RPMI8226 (cell line): ENCODE measurements at regions not wholly inside any gene's neighbourhood (a gene's known extent, or its start where the extent isn't known, plus 50 kb on each side); places are given as distances from the start of the nearest gene placed in this dataset.
"Not testable (repeated sequence)": the region's sequence is repeated elsewhere in the genome, so short reads cannot be mapped to it uniquely, and the experiment has no call there.

Experiments used
- DNase-seq: peaks from one replicate; pipeline ENCODE4 v3.0.0-alpha.2; 2015

DNA sequence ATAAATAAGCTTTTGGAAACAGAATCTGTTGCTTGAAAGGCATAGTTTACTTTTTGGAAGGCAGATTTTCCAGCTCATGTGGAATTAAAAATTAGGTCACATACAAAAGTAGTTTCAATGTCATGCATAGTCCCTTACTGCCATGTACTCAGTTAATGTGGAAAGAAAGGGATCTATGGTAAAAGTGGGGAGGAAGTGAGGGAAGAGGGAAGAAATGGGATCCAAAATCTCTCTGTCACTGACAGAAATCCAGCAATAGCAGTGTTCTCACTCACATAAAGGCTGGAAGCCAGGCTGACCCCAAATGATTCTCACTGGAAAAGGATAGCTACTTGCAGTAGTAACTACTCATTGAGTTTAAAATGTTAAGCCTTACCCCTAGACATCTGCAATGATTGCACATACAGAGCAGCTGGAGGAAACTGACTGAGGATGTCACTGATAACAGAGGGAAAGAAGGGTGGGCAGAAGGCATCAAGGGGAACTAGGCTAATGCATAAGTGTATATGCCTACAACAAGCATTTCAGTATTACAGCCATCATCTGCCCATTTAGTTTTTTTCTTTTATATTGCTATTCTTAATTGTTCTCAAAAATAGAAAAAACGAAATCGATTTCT, 445.6 kb downstream of the FAT4 start:
- no peak for DNase-seq

GRCh38 chr4:125760956-125761355, 446.2 kb downstream of the FAT4 start:
- DNase-seq = no peak

- DNase-seq = no peak
Observed at GRCh38 chr4:125762537-125762936, 447.8 kb downstream of the FAT4 start.

- DNase-seq = no peak
Observed at GRCh38 chr4:125765941-125766340, 451.2 kb downstream of the FAT4 start.

DNA sequence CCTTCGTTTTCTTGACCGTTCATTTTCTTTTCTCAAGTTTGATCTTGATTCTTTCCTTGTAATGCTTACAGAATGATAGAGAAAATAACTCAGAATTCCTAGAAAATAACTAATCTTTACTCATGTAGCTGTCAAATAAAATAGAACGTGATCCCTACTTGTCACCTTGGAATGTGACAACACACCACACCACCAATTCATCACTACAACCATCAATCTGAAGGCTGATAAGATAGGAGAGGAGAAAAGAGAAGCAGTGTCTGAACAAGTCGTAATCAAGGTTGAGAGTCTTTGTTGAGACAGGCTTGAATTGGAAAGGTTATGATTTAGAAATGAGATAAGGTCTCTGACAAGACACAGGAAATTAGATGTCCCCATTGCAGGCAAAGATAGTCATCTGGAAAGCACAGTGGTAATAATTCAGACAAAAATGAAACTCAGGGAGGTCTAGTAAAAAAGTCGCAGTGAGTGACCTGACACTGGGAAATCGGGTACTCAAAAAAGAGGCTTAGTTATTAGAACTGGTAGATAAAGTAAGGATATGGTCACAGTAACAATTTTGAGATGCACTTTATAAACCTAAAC, 456.2 kb downstream of the FAT4 start:
- no peak for DNase-seq

GRCh38 chr4:125772680-125773079, 457.9 kb downstream of the FAT4 start:
- no peak for DNase-seq

- no peak for DNase-seq
Observed at GRCh38 chr4:125773502-125773901, 458.7 kb downstream of the FAT4 start.

GRCh38 chr4:125773931-125774330, 459.2 kb downstream of the FAT4 start:
- no peak for DNase-seq

- no peak for DNase-seq
Observed at GRCh38 chr4:125776146-125776545, 461.4 kb downstream of the FAT4 start.

DNA sequence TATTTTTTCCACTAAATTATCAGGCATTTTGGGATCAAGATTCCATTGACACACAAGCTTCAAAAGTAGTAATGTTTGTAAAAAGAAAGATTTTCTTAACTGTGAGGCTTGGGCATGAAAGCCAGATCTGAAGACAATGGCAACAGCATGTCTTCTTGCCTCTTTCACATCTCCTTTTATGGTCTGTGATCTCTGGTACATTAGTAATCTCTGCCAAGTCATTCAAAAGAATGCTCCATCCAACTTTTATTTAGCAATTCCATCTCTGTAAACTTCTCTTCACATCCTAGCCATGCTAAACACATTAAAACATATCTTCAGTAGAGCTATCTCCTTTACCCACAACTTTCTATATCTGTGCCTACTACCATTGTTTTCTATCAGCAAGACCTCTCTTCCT, 465.4 kb downstream of the FAT4 start:
- no peak for DNase-seq

GRCh38 chr4:125780747-125781146, 466.0 kb downstream of the FAT4 start:
- no peak for DNase-seq

- no peak for DNase-seq
Observed at GRCh38 chr4:125781651-125782050, 466.9 kb downstream of the FAT4 start.

DNA sequence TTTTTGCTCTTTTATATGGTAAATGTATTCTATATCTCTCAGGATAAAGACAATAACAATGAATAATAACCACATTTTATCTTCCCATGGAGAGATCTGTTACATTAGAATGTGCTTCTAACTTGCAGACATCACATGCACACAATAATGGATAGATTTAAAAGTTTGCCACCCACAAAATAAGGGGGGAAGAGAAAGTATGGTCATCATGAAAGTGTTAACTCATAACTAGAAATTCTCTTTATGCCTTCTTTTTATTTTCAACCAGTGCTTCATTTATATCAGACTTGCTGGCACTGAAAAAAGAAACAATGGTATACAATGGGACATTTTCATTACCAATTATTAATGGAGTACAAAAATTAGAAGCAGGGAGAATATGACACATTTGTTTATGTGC, 470.0 kb downstream of the FAT4 start:
- no peak for DNase-seq

DNA sequence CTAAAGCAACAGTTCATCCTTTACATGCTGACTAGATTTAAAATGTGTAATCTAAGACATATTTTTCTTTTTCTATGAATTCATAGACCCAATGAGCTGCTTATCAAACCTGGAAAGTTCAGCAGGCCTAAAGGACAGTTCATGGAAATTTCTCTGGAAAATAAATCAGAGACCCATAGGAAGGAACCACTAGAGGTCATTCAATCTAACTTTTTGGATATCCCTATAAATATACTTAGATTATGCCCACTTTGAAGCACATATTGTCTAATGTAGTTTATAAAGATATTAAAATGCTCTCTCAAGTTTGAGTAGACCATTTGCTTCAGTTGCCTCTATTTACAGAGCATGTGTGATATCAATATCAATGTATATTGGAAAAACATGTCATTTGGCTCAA, 473.0 kb downstream of the FAT4 start:
- DNase-seq = no peak

- DNase-seq = no peak
Observed at GRCh38 chr4:125789023-125789422, 474.3 kb downstream of the FAT4 start.

DNA sequence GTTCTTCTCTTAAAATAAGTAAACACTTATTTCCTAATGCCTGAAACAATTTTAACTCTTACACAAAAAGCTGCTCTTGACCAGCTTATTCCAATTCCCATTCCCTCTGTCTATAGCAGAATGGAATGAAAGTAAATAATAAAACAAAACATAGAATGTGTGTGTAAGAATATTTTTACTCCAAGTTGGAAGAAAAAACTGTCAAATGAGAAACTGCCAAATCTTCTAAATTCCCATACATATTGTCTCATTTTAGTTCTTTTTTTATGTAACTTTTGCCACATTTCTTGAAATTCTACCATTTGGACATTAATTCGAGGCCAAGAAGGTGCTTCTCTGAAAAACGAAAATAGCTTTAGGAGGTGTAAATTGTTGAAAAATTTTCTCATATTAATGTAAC, 477.1 kb downstream of the FAT4 start:
- no peak for DNase-seq

- no peak for DNase-seq
Observed at GRCh38 chr4:125794989-125795388, 480.2 kb downstream of the FAT4 start.

GRCh38 chr4:125796138-125796537, 481.4 kb downstream of the FAT4 start:
- no peak for DNase-seq

- DNase-seq = not testable (repeated sequence)
Observed at GRCh38 chr4:125797621-125798020, 482.9 kb downstream of the FAT4 start.

GRCh38 chr4:125801373-125801772, 486.6 kb downstream of the FAT4 start:
- DNase-seq = no peak

DNA sequence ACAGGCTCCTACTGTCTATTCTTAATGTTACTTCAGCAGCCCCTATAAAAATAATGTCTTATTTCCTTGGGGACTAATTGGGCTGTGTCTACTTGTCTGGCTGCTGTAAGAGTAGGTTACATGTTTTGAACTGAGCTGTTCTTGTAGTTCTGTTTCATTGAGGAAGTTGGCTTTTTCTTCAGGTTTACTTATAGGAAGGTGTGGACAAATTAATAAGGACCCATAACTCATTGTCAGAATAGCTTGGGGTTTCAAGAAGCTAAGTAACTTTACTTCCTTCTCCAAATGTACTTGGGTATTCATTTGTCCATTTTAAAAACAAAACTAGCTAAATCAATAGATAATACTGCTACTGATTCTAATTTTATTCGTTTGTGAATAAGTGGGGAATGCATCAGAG, 487.2 kb downstream of the FAT4 start:
- no peak for DNase-seq

- DNase-seq = no peak
Observed at GRCh38 chr4:125808022-125808421, 493.3 kb downstream of the FAT4 start.

GRCh38 chr4:125808570-125808969, 493.8 kb downstream of the FAT4 start:
- DNase-seq = no peak

DNA sequence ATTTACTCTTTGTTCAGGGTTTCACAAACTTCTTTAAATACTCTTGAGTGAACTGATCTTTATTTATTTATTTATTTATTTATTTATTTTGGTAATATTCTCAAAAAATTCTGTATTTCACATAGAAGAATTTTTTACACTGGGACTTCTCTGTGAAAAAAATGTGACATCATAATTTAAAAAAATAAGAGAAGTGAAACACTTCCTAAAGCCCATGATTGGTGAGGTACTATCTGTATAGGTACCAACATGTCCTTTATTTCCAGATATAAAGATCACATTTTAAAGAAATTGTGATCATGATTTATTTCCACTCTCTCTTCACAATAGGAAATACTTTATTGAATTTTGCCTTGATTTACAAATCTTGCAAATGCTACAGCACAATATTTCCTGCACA, 497.1 kb downstream of the FAT4 start:
- DNase-seq = no peak
